Peyer's patch (tissue), 4 donors: ENCODE measurements at regions not wholly inside any gene's neighbourhood (a gene's known extent, or its start where the extent isn't known, plus 50 kb on each side); places are given as distances from the start of the nearest gene placed in this dataset.

ENCODE experiments used
- DNase-seq, 3 donors: peaks; one replicate each; pipeline ENCODE4 v3.0.0-alpha.2; 2017 to 2019
- H3K27ac ChIP-seq, 4 donors: fragments of 200-600 bp; sonication (generic); one replicate each; pipeline ENCODE4 v1.5.1; 2016 to 2019
- H3K27me3 ChIP-seq, 2 donors: fragments of 200-600 bp; sonication (generic); one replicate each; pipeline ENCODE4 v1.5.1; 2019
- H3K36me3 ChIP-seq, 3 donors: fragments of 200-600 bp; sonication (generic); one replicate each; pipeline ENCODE4 v1.5.1; 2016 to 2019
- H3K4me1 ChIP-seq, 4 donors: fragments of 200-600 bp; sonication (generic); one replicate each; pipeline ENCODE4 v1.5.1; 2016 to 2019
- H3K4me3 ChIP-seq, 4 donors: fragments of 200-600 bp; sonication (generic); 1 replicate in 3 of 4; 2 replicates in 1 of 4; pipeline ENCODE4 v1.5.1; 2016 to 2019; ENCODE audit warnings: mild to moderate bottlenecking in 1 of 4
- H3K9me3 ChIP-seq, 4 donors: fragments of 200-600 bp; sonication (generic); one replicate each; pipeline ENCODE4 v1.5.1; 2016 to 2019; ENCODE audit warnings: mild to moderate bottlenecking in 1 of 4
- POLR2A ChIP-seq, 2 donors: fragments of 450-650 bp; IDR thresholded peaks; one replicate each; pipeline ENCODE4 v1.5.1; 2017; ENCODE audit warnings: antibody characterized with exemption in 2 of 2, mild to moderate bottlenecking in 2 of 2, moderate library complexity in 2 of 2
- TF ChIP-seq, protein P1 (sequence below), 6 experiments: fragments of 450-650 bp in 4 of 6; fragments of 200-600 bp in 2 of 6; sonication (generic) in 1 of 6; IDR thresholded peaks; one replicate each; pipeline ENCODE4 v1.5.1; 2017 to 2019; ENCODE audit warnings: antibody characterized with exemption in 6 of 6, mild to moderate bottlenecking in 3 of 6, moderate library complexity in 1 of 6

DNA sequence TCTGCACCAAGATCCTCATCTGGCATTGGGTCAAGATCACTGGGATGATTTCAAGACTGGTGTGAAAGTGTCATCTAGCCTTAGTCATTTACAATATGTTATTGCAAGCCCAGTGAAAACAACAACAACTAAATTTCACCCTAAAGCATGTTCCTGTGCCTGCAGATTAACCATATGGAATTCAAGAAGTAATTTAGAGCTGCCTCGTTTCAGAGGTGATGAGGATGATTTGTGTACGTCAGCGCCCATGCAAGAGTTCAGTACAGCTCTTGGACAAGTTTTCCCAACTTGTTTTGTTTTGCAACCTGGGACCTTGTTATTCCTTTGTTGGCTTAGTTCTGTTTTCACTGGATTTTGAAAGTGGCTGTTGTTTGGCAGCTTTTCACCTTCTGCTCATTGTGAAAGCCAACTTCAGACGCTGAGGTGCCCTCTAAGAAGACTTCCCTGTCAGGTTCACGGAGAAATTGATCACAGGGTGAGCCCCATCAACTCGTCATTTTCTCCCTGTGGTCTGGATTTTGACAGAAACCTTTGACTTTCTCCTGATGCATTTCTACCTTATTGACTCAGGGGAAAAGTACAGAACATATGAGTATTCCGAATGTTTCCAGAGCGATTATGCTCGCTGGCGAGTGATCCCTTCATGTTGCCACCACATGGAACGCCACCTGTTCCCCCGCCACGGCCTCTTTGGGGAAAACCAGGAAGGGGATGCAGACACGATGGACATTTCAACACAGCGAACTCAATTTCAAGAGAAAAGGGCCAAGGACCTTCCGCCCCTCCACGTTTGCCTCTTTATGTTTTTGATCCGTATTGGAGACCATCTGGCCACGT is 85.6 kb downstream of the FOXL1 start:
- peak overlapping the region in 3 of 4 donors; percentile 44 to 98 (median 86) for H3K27ac ChIP-seq
- no peaks in the 10 kb centered on the region for H3K9me3 ChIP-seq
- peaks cover 0 to 14% (median 2%) of the 10 kb centered on the region in 4 donors for H3K4me1 ChIP-seq
- no peaks in the 10 kb centered on the region for H3K36me3 ChIP-seq
- no peaks in the 10 kb centered on the region for H3K27me3 ChIP-seq
- DNase-seq = no peak
- no peak overlapping the region for H3K4me3 ChIP-seq
- no peak for TF ChIP-seq POLR2A (IDR thresholded peaks at IDR 0.05)
- TF ChIP-seq, protein P1, sequence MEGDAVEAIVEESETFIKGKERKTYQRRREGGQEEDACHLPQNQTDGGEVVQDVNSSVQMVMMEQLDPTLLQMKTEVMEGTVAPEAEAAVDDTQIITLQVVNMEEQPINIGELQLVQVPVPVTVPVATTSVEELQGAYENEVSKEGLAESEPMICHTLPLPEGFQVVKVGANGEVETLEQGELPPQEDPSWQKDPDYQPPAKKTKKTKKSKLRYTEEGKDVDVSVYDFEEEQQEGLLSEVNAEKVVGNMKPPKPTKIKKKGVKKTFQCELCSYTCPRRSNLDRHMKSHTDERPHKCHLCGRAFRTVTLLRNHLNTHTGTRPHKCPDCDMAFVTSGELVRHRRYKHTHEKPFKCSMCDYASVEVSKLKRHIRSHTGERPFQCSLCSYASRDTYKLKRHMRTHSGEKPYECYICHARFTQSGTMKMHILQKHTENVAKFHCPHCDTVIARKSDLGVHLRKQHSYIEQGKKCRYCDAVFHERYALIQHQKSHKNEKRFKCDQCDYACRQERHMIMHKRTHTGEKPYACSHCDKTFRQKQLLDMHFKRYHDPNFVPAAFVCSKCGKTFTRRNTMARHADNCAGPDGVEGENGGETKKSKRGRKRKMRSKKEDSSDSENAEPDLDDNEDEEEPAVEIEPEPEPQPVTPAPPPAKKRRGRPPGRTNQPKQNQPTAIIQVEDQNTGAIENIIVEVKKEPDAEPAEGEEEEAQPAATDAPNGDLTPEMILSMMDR (IDR thresholded peaks at IDR 0.05) = no peak

DNA sequence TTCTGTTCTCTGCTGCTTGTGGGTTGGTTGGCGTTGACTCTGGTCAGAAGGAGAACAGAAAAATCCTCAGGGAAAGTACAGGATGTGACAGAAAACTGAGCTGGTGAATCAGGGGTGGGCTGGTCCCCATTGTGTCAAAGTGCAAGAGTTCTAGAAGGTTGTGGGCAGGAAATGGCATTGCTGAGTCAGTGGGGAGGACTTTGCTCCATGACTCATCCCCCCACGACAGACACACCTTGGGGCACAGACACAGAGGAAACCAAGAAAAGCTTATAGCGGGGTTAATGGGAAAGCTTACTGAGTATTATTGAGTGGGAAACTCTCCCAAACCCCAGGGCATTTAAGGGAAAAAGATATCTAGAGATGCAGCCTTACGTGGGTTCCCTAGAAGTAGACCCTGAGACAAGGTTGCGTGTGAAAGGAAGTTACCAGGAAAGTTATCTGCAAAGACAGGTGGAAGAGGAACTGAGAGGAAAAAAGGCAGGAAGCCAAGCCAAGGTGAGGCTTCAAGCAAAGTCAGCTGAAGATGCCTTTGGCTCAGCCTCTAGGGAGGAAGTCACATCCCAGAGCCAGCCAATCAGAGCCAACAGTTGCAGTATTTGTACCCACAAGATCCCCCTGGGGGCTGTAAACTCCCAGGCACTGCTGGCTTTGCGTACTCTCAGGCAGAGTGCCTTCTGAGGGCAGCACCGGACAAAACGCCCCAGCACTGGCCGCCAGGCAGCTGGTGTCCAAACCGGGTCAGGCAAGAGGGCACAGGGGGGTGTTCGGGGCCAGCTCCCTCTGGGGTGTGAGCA is 86.4 kb downstream of the FOXL1 start:
- peak overlapping the region in 3 of 4 donors; percentile 78 to 98 (median 86) for H3K27ac ChIP-seq
- no peaks in the 10 kb centered on the region for H3K27me3 ChIP-seq
- no peaks in the 10 kb centered on the region for H3K9me3 ChIP-seq
- H3K36me3 ChIP-seq = no peaks in the 10 kb centered on the region
- TF ChIP-seq POLR2A (IDR thresholded peaks at IDR 0.05) = peak in 1 of 2 donors; percentile 19
- TF ChIP-seq, protein P1 (IDR thresholded peaks at IDR 0.05) = no peak
- peak in 2 of 3 donors; percentile 82 to 86 for DNase-seq
- H3K4me3 ChIP-seq = peak overlapping the region in 1 of 4 donors; percentile 30
- H3K4me1 ChIP-seq = peaks cover 0 to 14% (median 2%) of the 10 kb centered on the region in 4 donors

DNA sequence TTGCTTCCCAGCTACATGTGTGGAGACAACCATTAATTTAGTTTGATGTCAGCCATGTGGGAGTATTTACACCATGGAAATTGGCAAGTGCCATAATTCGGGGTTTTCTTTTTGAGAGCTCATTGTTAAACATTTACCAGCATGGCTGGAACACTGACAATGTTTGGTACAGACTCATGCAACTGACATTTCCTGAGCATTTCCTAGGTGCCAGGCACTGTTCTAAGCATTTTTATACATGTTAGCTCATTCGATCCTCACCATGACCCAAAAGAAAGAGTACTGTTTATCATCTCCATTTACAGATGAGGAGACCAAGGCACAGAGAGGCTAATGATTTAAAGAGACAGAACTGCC is 86.9 kb downstream of the FOXL1 start:
- DNase-seq = no peak
- Histone ChIP-seq H3K27ac (peak overlapping the region in 3 of 4 donors; percentile 78 to 98 (median 86)), H3K36me3 (no peaks in the 10 kb centered on the region), H3K27me3 (no peaks in the 10 kb centered on the region), H3K4me1 (peaks cover 0 to 14% (median 2%) of the 10 kb centered on the region in 4 donors), H3K9me3 (no peaks in the 10 kb centered on the region), H3K4me3 (no peak overlapping the region)
- TF ChIP-seq, protein P1 (IDR thresholded peaks at IDR 0.05) = no peak
- TF ChIP-seq POLR2A (IDR thresholded peaks at IDR 0.05) = no peak

DNA sequence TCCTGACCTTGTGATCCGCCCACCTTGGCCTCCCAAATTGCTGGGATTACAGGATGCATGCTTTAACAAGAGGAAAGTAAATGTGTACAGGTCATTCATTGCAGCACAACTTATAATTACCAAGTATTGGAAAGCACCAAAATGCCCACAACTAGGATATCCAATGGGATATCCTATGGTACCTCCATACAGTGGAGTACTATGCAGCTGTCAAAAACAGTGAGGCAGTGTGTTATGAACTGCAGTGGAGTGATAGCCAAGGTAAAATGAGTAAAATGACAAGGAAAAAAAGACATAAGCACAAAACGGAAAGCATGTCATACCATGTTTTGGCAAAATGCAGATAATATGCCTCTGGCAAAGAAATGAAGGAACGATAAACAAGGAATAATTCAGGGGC is 87.6 kb downstream of the FOXL1 start:
- DNase-seq = no peak
- no peaks in the 10 kb centered on the region for H3K36me3 ChIP-seq
- no peaks in the 10 kb centered on the region for H3K9me3 ChIP-seq
- peak overlapping the region in 2 of 4 donors; percentile 78 to 98 for H3K27ac ChIP-seq
- H3K27me3 ChIP-seq = no peaks in the 10 kb centered on the region
- TF ChIP-seq POLR2A (IDR thresholded peaks at IDR 0.05) = no peak
- TF ChIP-seq, protein P1 (IDR thresholded peaks at IDR 0.05) = no peak
- H3K4me1 ChIP-seq = peaks cover 0 to 14% (median 2%) of the 10 kb centered on the region in 4 donors
- no peak overlapping the region for H3K4me3 ChIP-seq

DNA sequence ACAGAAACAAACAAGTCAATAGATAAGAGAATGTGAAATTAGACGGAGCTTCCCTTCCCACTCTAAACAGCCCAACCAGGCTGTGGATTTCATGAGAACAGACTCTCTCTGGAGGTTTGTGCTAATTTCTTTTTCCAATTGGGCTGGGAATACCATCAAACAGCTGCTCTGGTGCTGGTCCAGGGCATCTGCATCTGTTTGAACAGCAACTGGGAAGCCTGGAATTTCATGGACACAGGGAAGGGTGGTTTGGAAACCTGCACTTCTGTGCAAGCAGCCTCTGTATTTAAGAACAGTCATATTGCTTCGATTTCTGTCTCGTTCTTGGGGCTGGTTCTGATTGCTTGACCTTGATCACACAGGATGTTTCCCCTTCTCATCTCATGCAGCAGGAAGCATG is 88.7 kb downstream of the FOXL1 start:
- H3K9me3 ChIP-seq = no peaks in the 10 kb centered on the region
- no peaks in the 10 kb centered on the region for H3K36me3 ChIP-seq
- TF ChIP-seq, protein P1 (IDR thresholded peaks at IDR 0.05) = no peak
- TF ChIP-seq POLR2A (IDR thresholded peaks at IDR 0.05) = no peak
- H3K4me1 ChIP-seq = peaks cover 0 to 14% (median 2%) of the 10 kb centered on the region in 4 donors
- H3K27me3 ChIP-seq = no peaks in the 10 kb centered on the region
- H3K4me3 ChIP-seq = no peak overlapping the region
- H3K27ac ChIP-seq = no peak overlapping the region
- no peak for DNase-seq
